GM21723 (cell line): ENCODE measurements at regions not wholly inside any gene's neighbourhood (a gene's known extent, or its start where the extent isn't known, plus 50 kb on each side); places are given as distances from the start of the nearest gene placed in this dataset.

Source experiments
- ATAC-seq: cut with Tn5 transposase; IDR thresholded peaks from one replicate; pipeline ENCODE4 v1.9.1; 2021; ENCODE audit warnings: mild to moderate bottlenecking, moderate library complexity; ENCODE audit not compliant: unreplicated experiment

GRCh38 chr2:120563616-120564015, 172.1 kb upstream of the GLI2 start:
- ATAC-seq = no peak

- no peak for ATAC-seq
These were observed 171.2 kb upstream of the GLI2 start for GRCh38 chr2:120564213-120565094.

- no peak for ATAC-seq
These were observed 170.6 kb upstream of the GLI2 start for GRCh38 chr2:120565095-120565460.

- ATAC-seq = no peak
These were observed 169.7 kb upstream of the GLI2 start for GRCh38 chr2:120565929-120566328.

GRCh38 chr2:120566331-120567035, 169.2 kb upstream of the GLI2 start:
- no peak for ATAC-seq

- ATAC-seq = no peak
These were observed 168.5 kb upstream of the GLI2 start for GRCh38 chr2:120567128-120567527.

- no peak for ATAC-seq
These were observed 167.3 kb upstream of the GLI2 start for GRCh38 chr2:120568089-120568974.

- no peak for ATAC-seq
These were observed 166.7 kb upstream of the GLI2 start for GRCh38 chr2:120568975-120569268.

GRCh38 chr2:120570001-120570400, 165.7 kb upstream of the GLI2 start:
- no peak for ATAC-seq

- ATAC-seq = no peak
These were observed 165.1 kb upstream of the GLI2 start for GRCh38 chr2:120570546-120570945.

GRCh38 chr2:120571015-120571728, 164.5 kb upstream of the GLI2 start:
- ATAC-seq = no peak

- no peak for ATAC-seq
These were observed 163.4 kb upstream of the GLI2 start for GRCh38 chr2:120572226-120572625.

GRCh38 chr2:120574620-120575019, 161.0 kb upstream of the GLI2 start:
- no peak for ATAC-seq

- no peak for ATAC-seq
These were observed 159.7 kb upstream of the GLI2 start for GRCh38 chr2:120575966-120576365.

- ATAC-seq = no peak
These were observed 158.9 kb upstream of the GLI2 start for GRCh38 chr2:120576509-120577474.

- no peak for ATAC-seq
These were observed 157.9 kb upstream of the GLI2 start for GRCh38 chr2:120577721-120578295.

GRCh38 chr2:120578576-120579352, 156.9 kb upstream of the GLI2 start:
- ATAC-seq = no peak

GRCh38 chr2:120579916-120580685, 155.6 kb upstream of the GLI2 start:
- ATAC-seq = no peak
